22Rv1 (cell line): ENCODE measurements at regions not wholly inside any gene's neighbourhood (a gene's known extent, or its start where the extent isn't known, plus 50 kb on each side); places are given as distances from the start of the nearest gene placed in this dataset.
"Not testable (repeated sequence)": the region's sequence is repeated elsewhere in the genome, so short reads cannot be mapped to it uniquely, and the experiment has no call there.

Experiments
- H3K27ac ChIP-seq: fragments of 450-650 bp; 2 replicates; pipeline ENCODE4 v1.5.1; 2017
- CTCF ChIP-seq: fragments of 450-650 bp; IDR thresholded peaks from 2 replicates; pipeline ENCODE4 v1.5.1; 2017; ENCODE audit warnings: mild to moderate bottlenecking
- ZFX ChIP-seq: fragments of 450-650 bp; IDR thresholded peaks from 2 replicates; pipeline ENCODE4 v1.6.1; 2017; ENCODE audit warnings: antibody characterized with exemption, borderline replicate concordance

GRCh38 chr7:101757879-101758278 is 59.5 kb upstream of the CUX1 start:
- TF ChIP-seq ZFX = no peak
- TF ChIP-seq CTCF = no peak
- H3K27ac ChIP-seq = no peak overlapping the region

- not testable (repeated sequence) for H3K27ac ChIP-seq
These were observed 58.9 kb upstream of the CUX1 start for GRCh38 chr7:101758519-101758918.

- no peak overlapping the region for H3K27ac ChIP-seq
- TF ChIP-seq ZFX = no peak
These were observed 53.2 kb upstream of the CUX1 start for GRCh38 chr7:101764221-101764620.

- no peak overlapping the region for H3K27ac ChIP-seq
- TF ChIP-seq CTCF = no peak
- TF ChIP-seq ZFX = no peak
These were observed 49.9 kb upstream of the CUX1 start for GRCh38 chr7:101767544-101767943.
